OCI-LY3 (cell line): ENCODE measurements at regions not wholly inside any gene's neighbourhood (a gene's known extent, or its start where the extent isn't known, plus 50 kb on each side); places are given as distances from the start of the nearest gene placed in this dataset.

ENCODE experiments used
- H2AFZ ChIP-seq: fragments of 200-600, 300-600 bp; shearing (Covaris generic); 2 replicates; pipeline ENCODE4 v1.6.0; 2014; ENCODE audit warnings: antibody characterized with exemption, low read depth, low read length
- H3K27ac ChIP-seq: fragments of 200-600, 300-600 bp; sonication (generic); 2 replicates; pipeline ENCODE4 v1.5.1; 2014; ENCODE audit warnings: mild to moderate bottlenecking, low read length, moderate library complexity, mixed read lengths
- H3K27me3 ChIP-seq: fragments of 200-600, 300-600 bp; sonication (generic); 2 replicates; pipeline ENCODE4 v1.6.1; 2014; ENCODE audit warnings: low read depth, low read length, mixed read lengths
- H3K36me3 ChIP-seq: fragments of 200-600, 300-600 bp; sonication (generic); replicated peaks from 2 replicates; pipeline ENCODE3; 2014; ENCODE audit warnings: low read depth, low read length, mixed read lengths
- H3K4me1 ChIP-seq: fragments of 300-600, 200-600 bp; sonication (generic); 2 replicates; pipeline ENCODE4 v1.6.1; 2014; ENCODE audit warnings: low read length, mixed read lengths
- H3K4me2 ChIP-seq: fragments of 200-600, 300-600 bp; sonication (generic); 2 replicates; pipeline ENCODE4 v1.6.1; 2014; ENCODE audit warnings: low read length, mixed read lengths
- H3K4me3 ChIP-seq: fragments of 300-600, 200-600 bp; sonication (generic); 2 replicates; pipeline ENCODE4 v1.5.1; 2014; ENCODE audit warnings: antibody characterized with exemption, mild to moderate bottlenecking, low read length, moderate library complexity
- H3K79me2 ChIP-seq: fragments of 300-600, 200-600 bp; shearing (Covaris generic); 2 replicates; pipeline ENCODE4 v1.6.1; 2014; ENCODE audit warnings: mild to moderate bottlenecking, low read length, mixed read lengths
- H3K9ac ChIP-seq: fragments of 300-600, 200-600 bp; shearing (Covaris generic); 2 replicates; pipeline ENCODE4 v1.6.0; 2014; ENCODE audit warnings: mild to moderate bottlenecking, low read length, moderate library complexity
- H3K9me3 ChIP-seq: fragments of 200-600, 300-600 bp; shearing (Covaris generic); 2 replicates; pipeline ENCODE4 v1.6.1; 2014; ENCODE audit warnings: low read length, mixed read lengths; ENCODE audit not compliant: insufficient read depth
- H4K20me1 ChIP-seq: fragments of 200-600, 300-600 bp; sonication (generic); 2 replicates; pipeline ENCODE4 v1.6.1; 2016; ENCODE audit warnings: low read length, mixed read lengths; ENCODE audit not compliant: insufficient read depth
- EZH2phosphoT487 ChIP-seq: fragments of 200-600 bp; shearing (Covaris generic); IDR thresholded peaks from 2 replicates; pipeline ENCODE4 v1.6.1; 2018; ENCODE audit warnings: antibody characterized with exemption, mixed run types, low read depth
- TF ChIP-seq, protein P1 (sequence below): fragments of 200-600, 300-600 bp; sonication (generic); IDR thresholded peaks from 2 replicates; pipeline ENCODE4 v1.5.1; 2014; ENCODE audit warnings: antibody characterized with exemption, low read length, low read depth

DNA sequence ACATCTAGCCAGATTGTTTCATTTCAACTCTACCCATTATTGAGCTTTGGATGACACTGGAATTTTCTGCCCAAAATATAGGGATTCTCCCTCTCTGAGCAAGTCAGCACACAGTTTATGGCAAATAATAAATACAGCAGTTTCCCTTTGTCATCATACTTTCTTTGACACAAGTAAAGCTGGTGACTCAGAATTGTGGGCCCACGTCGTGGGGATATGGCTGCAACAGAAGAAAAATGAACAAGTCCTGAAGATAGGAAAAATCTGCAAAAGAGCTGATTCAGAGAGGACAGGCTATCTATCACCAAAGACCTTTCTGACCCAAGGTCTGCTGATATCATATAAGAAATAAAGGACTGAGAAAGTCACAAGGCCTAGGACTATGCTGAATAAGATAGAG, 236.3 kb upstream of the ZC3H12C start:
- H3K27me3 ChIP-seq, result no peaks in the 10 kb centered on the region
- H3K79me2 ChIP-seq, result no peaks in the 10 kb centered on the region
- H2AFZ ChIP-seq, result no peak overlapping the region
- H3K4me2 ChIP-seq, result no peak overlapping the region
- no peak overlapping the region for H3K4me3 ChIP-seq
- no peaks in the 10 kb centered on the region for H3K9me3 ChIP-seq
- no peaks in the 10 kb centered on the region for H3K36me3 ChIP-seq
- no peaks in the 10 kb centered on the region for H4K20me1 ChIP-seq
- no peak overlapping the region for H3K9ac ChIP-seq
- H3K27ac ChIP-seq, result no peak overlapping the region
- TF ChIP-seq EZH2phosphoT487, result no peak
- TF ChIP-seq, protein P1, sequence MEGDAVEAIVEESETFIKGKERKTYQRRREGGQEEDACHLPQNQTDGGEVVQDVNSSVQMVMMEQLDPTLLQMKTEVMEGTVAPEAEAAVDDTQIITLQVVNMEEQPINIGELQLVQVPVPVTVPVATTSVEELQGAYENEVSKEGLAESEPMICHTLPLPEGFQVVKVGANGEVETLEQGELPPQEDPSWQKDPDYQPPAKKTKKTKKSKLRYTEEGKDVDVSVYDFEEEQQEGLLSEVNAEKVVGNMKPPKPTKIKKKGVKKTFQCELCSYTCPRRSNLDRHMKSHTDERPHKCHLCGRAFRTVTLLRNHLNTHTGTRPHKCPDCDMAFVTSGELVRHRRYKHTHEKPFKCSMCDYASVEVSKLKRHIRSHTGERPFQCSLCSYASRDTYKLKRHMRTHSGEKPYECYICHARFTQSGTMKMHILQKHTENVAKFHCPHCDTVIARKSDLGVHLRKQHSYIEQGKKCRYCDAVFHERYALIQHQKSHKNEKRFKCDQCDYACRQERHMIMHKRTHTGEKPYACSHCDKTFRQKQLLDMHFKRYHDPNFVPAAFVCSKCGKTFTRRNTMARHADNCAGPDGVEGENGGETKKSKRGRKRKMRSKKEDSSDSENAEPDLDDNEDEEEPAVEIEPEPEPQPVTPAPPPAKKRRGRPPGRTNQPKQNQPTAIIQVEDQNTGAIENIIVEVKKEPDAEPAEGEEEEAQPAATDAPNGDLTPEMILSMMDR, result no peak
- peaks cover 23% of the 10 kb centered on the region for H3K4me1 ChIP-seq

DNA sequence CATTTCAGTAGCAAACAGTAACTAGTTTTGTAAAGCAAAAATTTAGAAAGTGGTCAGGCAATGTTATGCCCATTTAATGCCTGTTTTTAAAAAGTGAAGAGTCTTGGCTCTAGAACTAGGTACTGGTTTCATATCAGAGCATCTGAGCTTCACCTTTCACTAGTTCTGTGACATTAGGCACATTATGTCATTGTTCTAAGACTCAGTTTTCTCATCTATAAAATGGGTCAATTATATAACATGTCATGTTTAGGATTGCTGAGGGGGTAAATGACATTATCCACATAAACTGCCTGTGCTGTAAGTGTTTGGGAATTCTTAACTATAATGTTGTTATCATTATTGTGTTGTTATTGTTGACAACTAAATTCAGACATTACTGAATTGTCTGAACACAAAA, 235.6 kb upstream of the ZC3H12C start:
- Histone ChIP-seq H3K4me3 (no peak overlapping the region), H3K27me3 (no peaks in the 10 kb centered on the region), H3K36me3 (no peaks in the 10 kb centered on the region), H3K79me2 (no peaks in the 10 kb centered on the region), H3K27ac (no peak overlapping the region), H4K20me1 (no peaks in the 10 kb centered on the region), H2AFZ (no peak overlapping the region), H3K9me3 (no peaks in the 10 kb centered on the region), H3K4me1 (peaks cover 23% of the 10 kb centered on the region), H3K9ac (no peak overlapping the region), H3K4me2 (no peak overlapping the region)
- no peak for TF ChIP-seq EZH2phosphoT487
- TF ChIP-seq, protein P1, result no peak

DNA sequence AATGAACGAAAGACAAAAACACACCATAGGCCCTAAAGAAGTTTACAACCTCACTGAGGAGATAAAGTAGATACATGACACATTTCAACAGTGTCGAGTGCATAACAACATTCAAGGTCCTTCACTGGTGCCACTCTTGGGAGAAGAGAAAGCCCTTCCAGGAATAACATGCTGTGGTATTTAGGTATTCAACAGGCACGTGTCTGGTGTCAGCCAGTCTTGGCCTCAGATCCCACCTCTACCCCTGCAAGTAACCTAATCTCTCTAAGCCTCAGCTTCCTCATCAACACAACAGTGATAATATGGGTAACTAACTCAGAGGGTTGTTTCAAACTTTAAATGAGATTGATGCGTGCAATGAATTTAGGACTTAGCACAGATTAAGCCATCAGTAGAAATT, 235.0 kb upstream of the ZC3H12C start:
- Histone ChIP-seq H3K9me3 (no peaks in the 10 kb centered on the region), H3K79me2 (no peaks in the 10 kb centered on the region), H3K27me3 (no peaks in the 10 kb centered on the region), H3K4me2 (no peak overlapping the region), H4K20me1 (no peaks in the 10 kb centered on the region), H3K4me3 (no peak overlapping the region), H2AFZ (no peak overlapping the region), H3K36me3 (no peaks in the 10 kb centered on the region), H3K4me1 (peaks cover 23% of the 10 kb centered on the region), H3K9ac (no peak overlapping the region), H3K27ac (no peak overlapping the region)
- TF ChIP-seq, protein P1, result no peak
- TF ChIP-seq EZH2phosphoT487, result no peak

DNA sequence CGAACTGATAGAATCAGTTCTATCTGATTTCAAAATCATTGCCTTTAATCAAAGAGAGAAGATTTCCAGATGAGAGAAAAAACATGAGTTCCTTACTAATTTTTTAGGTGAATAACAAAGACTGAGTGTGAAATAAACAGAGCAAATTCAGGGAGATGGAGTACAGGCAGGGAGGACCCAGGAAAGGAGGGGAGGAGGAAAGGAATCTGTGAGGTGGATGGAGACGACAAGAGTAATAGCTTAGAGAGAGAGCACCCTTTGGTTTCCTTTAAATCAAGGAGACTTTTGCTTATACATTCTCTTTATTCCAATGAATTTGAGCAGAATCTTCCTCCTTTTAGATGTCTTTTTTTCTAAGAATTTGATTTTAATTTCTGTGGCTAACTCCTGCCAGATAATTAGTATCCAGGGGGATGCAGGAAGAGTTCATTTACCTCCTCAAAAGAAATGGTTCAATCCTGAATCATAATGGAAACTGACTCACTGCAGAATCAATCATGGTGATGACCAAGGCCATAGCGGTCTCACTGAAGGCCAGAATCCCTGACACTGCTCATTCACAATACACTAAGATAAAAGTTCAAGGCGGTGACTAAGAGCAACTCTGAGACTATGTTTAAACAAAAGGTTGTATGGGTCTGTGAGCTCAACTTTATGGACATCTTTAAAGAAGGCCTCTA, 234.0 kb upstream of the ZC3H12C start:
- TF ChIP-seq EZH2phosphoT487, result no peak
- TF ChIP-seq, protein P1, result no peak
- Histone ChIP-seq H3K9me3 (no peaks in the 10 kb centered on the region), H3K4me3 (no peak overlapping the region), H3K79me2 (no peaks in the 10 kb centered on the region), H3K9ac (no peak overlapping the region), H3K36me3 (no peaks in the 10 kb centered on the region), H2AFZ (no peak overlapping the region), H4K20me1 (no peaks in the 10 kb centered on the region), H3K4me1 (peaks cover 30% of the 10 kb centered on the region), H3K27me3 (no peaks in the 10 kb centered on the region), H3K4me2 (no peak overlapping the region; the same call in 1 of the 2 replicates), H3K27ac (no peak overlapping the region)
